GM12872 (cell line): ENCODE measurements at regions not wholly inside any gene's neighbourhood (a gene's known extent, or its start where the extent isn't known, plus 50 kb on each side); places are given as distances from the start of the nearest gene placed in this dataset.

Source experiments
- TF ChIP-seq, protein P1 (sequence below): IDR thresholded peaks from 3 replicates; pipeline ENCODE4 v1.5.1; 2011; ENCODE audit warnings: low read depth, mild to moderate bottlenecking, low read length, moderate library complexity; ENCODE audit not compliant: insufficient read depth

DNA sequence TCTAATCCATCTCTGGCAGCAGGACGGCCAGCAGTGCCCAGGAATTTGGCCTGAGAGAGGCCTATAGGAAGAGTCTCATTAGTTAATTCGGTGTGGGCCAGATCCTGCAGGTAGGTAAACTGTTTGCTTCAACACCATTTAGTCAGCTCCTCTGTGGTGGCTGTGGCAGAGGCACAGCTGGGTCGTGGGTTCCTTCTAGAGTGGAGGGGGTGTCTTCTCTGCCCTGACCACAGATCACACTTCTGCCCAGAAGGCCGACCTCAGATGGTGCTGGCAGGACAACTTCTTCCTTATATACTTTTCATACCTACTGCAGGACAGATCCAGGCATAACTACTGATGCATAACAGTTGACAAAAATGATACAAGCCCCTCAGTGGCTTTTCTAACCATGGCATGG lies 281.4 kb downstream of the RPS6KC1 start:
- TF ChIP-seq, protein P1, sequence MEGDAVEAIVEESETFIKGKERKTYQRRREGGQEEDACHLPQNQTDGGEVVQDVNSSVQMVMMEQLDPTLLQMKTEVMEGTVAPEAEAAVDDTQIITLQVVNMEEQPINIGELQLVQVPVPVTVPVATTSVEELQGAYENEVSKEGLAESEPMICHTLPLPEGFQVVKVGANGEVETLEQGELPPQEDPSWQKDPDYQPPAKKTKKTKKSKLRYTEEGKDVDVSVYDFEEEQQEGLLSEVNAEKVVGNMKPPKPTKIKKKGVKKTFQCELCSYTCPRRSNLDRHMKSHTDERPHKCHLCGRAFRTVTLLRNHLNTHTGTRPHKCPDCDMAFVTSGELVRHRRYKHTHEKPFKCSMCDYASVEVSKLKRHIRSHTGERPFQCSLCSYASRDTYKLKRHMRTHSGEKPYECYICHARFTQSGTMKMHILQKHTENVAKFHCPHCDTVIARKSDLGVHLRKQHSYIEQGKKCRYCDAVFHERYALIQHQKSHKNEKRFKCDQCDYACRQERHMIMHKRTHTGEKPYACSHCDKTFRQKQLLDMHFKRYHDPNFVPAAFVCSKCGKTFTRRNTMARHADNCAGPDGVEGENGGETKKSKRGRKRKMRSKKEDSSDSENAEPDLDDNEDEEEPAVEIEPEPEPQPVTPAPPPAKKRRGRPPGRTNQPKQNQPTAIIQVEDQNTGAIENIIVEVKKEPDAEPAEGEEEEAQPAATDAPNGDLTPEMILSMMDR: no peak

DNA sequence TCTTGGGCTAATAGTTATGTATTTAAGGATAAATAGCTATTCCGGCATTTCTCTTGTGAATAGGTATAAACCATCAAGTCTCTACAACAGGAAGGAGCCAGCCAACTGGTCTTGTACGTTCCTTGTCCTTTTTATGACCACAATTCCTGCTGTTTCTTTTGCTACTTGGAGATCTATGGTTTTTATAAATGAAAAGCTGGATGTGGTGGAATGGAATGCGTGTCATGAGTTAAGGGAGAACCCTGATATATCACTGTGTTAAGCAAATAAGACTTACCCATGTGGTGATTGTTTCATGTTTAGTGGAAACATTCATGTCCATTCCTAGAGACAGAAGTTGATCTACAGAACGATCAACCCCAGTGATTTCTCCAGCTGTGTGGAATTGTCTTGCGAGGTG lies 282.1 kb downstream of the RPS6KC1 start:
- TF ChIP-seq, protein P1: no peak

DNA sequence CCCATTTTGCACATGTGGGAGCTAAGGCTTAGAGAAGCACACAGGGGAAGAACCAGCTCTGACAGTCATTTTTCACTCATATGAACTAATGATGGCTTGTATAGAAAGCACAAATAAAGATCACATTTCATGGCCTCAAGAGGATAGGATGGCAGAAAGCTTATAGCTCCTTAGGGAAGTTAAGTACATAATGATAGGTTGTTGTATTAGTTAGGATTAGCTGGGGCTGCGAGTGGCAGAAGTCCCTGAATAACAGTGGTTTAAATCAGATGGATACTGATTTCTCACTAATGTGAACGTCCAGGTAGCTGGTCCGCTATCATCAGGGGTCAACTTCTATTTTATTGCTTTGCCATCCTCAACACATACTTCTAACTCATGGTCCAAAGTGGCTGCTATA lies 284.0 kb downstream of the RPS6KC1 start:
- TF ChIP-seq, protein P1: no peak

DNA sequence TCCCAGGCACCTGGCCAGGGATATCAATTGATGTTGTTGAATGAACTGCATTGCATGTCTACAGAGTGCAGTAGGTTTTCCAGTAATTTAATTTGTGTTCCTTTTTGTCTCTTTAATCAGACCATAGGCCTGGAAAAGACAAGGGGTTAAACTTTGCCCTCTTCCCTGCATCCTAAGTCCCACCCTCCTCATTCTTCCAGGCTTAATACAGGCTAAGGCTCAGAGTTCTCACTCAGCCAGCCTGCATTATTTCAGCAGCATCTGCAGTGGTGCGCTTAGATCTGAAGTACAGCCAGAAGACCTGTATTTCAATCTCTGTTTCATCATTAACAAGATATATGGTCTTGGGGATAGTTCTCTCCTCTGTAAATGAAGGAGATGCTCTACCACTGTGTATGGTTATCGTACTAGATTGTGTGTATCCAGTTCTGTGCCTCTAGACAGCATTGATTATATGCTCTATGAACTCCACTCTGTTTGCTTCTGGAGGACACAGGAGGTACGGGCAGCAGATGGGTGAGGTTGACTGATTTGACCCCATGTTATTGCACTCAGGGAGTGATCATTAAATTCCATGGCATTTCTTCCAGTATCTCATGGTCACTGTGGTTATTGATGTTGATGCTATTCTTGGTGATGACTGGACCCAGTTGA lies 286.1 kb downstream of the RPS6KC1 start:
- TF ChIP-seq, protein P1: no peak

DNA sequence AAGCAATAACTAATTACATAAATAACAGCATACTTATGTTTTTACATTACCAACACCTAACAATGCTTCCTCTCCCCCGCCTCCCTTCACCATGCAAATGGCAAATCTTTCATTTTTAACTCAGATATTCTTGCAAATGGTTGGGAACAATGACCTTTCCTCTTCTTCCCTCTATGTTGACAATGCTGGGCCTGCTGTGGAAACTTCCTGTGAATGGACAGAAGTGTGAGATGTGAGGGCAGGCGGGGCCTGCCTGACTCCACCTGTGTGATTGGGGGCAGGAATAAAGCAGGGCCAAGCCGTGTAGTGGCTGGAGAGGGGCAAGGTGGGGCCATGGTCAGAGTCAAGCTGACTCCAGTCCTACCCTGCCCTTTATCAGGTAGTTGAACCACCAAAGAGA lies 289.6 kb downstream of the RPS6KC1 start:
- TF ChIP-seq, protein P1: no peak

DNA sequence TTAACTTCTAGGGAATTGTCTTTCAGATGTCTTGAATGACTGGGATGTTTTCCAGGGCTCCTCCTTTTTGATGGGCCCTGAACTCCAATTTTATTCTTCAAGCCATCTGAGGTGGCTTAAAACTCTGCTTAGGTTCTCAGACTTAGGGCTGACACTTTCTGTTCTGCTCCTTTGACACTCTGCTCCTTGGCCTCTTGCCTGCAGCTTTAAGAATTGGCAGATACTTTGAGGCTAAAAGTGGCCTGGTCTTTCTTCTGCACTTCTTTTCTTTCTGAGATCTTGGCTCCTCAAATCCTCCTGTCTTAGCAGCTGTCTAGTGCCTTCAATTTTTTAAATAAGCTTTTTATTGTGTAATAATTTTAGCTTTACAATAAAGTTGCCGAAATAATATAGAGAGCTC lies 294.6 kb downstream of the RPS6KC1 start:
- TF ChIP-seq, protein P1: no peak

DNA sequence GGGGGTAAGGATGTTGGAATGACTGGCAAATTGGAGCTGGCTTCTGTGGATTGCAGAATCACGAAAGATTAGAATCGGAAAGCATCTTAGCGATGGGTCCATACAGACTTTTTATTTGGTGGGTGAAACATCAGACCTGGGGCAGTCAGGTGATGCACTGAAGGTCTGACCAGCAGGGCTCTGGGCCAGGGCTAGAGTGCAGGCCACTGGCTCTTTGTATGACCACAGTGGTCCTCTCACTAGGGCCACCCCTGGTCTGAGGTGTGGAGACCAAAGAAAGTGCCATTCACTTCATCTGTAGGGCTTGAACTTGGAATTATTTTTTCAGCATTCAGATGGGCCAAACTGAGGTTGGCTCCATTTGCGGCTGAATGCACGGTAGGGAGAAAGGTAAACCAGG lies 306.4 kb downstream of the RPS6KC1 start:
- TF ChIP-seq, protein P1: no peak
